GM18867 (cell line): ENCODE measurements at regions not wholly inside any gene's neighbourhood (a gene's known extent, or its start where the extent isn't known, plus 50 kb on each side); places are given as distances from the start of the nearest gene placed in this dataset.

Experiments used
- ATAC-seq: cut with Tn5 transposase; IDR thresholded peaks from one replicate; pipeline ENCODE4 v1.9.1; 2021; ENCODE audit warnings: mild to moderate bottlenecking, moderate library complexity; ENCODE audit not compliant: unreplicated experiment

- ATAC-seq, result no peak
Measured at GRCh38 chr5:93184041-93184440, 397.0 kb downstream of the NR2F1-AS1 start.

DNA sequence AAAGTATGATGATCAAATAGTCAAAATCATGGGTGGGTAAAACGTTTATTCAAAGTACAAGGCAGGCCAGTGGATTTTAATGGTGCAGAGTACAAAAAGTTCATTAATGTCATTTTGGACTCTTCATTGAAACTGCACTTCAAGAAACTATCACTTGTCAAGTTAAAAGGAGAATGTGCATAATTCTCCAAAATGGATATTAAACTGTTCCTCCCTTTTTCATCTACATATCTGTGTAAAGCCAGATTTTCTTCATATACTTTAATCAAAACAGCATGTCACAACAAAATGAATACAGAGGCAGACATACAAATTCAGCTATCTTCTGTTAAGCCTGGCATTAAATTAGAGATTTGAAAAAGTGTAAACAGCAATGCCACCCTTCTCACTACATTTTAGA, 401.6 kb downstream of the NR2F1-AS1 start:
- ATAC-seq, result no peak

- ATAC-seq, result no peak
Measured at GRCh38 chr5:93174930-93175329, 406.1 kb downstream of the NR2F1-AS1 start.

DNA sequence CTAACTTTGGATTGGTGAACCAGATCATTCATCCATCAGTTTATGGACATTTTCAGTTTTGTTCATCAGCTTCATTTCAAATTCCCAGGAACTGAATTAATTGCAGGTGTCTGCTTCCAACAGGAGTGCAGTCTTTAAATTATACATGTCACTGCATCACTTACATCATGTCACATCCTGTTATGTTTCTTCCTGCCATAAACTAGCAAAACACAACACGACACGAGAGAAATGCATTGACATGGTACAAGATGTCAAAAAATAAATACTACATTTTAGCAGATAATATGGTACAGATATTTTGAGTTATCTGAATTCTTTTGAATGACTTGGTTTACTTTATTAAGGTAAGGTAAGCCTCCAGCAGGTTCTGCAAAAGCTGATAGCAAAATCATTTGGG, 415.5 kb downstream of the NR2F1-AS1 start:
- no peak for ATAC-seq

- no peak for ATAC-seq
Measured at GRCh38 chr5:93164690-93165089, 416.3 kb downstream of the NR2F1-AS1 start.

- ATAC-seq, result no peak
Measured at GRCh38 chr5:93163010-93163663, 417.9 kb downstream of the NR2F1-AS1 start.

DNA sequence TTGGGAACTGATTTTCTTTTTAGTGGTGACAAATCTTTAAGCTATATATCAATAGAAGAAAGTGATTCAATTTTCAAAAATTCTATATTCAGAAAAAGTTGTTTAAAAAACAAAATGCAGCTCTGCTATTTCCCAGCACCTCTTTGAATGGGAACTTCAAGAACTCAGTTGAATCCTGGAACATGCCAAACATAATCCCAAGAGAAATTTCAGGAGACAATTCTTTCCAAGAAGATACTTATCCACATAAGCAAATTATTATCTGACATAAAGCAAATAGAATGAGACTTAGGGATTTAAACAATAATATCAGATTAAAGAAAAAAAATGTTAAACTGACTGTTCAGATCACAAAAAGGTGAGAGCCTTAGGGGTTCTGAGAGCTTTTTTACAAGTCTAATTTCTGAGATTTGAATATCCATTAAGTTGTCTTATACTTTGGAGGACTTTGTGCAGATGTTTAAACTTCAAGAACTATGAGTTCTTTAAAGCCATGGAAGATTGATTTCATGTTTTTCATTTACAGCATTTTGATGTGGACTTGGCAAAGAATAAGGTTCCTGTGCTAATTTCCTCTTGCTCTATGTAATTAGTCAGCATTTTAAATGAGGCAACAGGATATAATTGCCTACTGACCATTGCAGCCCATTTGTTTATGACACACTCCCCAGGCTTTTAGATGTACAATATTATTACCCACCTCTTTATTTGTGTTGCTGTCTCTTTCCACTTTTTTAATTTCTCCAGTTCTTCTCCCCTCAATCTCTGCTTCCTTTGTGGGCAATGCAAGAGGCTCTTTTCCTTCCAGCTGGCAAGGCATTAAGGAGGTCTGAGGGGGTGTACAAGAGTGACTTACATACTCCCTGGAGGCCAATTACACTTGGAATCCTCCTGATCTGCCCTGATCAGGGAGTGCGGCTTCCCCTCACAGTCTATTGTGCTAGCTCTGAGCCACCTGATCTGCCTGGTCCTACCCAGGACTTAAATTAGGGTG, 419.1 kb downstream of the NR2F1-AS1 start:
- ATAC-seq, result no peak

GRCh38 chr5:93158841-93159240, 422.2 kb downstream of the NR2F1-AS1 start:
- no peak for ATAC-seq

- no peak for ATAC-seq
Measured at GRCh38 chr5:93156566-93156965, 424.5 kb downstream of the NR2F1-AS1 start.

- no peak for ATAC-seq
Measured at GRCh38 chr5:93154535-93154934, 426.5 kb downstream of the NR2F1-AS1 start.

DNA sequence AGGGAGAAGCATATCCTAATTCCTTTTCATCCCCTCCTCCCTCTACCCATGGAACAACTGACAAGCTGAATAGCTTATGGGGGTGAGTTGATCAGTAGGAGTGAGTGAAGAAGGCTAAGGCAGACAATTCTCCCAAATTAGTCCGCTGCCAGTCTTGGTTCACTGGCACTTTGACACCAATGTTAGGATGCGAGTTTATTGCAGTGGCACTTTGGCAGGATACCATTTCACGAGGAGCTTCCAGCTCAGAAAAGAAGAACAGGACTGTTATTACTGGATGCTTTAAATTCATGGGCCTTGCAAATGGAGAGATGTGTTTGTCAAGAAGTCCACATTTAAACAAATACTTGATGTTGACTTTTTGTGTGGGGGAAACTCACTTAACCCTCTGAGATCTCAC, 427.6 kb downstream of the NR2F1-AS1 start:
- no peak for ATAC-seq

- ATAC-seq, result no peak
Measured at GRCh38 chr5:93151896-93152295, 429.1 kb downstream of the NR2F1-AS1 start.

DNA sequence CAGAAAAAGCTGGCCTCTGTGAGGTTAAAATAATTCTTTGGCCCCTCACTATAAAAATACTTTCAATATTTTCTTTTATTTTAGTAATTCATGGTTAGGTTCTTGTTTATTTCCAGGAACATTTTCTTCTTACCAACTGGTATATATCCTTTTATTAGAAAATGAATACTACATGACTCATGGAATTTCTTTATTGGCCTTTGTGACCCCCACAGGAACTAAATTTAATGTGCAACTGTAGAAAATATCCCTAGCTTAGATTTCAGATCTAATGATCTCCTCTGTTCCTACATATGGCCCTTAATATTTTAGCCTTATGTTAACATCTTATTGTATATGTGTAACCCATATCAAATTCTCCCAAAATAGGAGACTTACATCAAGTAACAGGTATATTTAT, 429.9 kb downstream of the NR2F1-AS1 start:
- ATAC-seq, result no peak

GRCh38 chr5:93150311-93151012, 430.6 kb downstream of the NR2F1-AS1 start:
- no peak for ATAC-seq

- no peak for ATAC-seq
Measured at GRCh38 chr5:93145767-93146166, 435.3 kb downstream of the NR2F1-AS1 start.

GRCh38 chr5:93145019-93145418, 436.0 kb downstream of the NR2F1-AS1 start:
- ATAC-seq, result no peak

- ATAC-seq, result no peak
Measured at GRCh38 chr5:93141969-93142368, 439.1 kb downstream of the NR2F1-AS1 start.

DNA sequence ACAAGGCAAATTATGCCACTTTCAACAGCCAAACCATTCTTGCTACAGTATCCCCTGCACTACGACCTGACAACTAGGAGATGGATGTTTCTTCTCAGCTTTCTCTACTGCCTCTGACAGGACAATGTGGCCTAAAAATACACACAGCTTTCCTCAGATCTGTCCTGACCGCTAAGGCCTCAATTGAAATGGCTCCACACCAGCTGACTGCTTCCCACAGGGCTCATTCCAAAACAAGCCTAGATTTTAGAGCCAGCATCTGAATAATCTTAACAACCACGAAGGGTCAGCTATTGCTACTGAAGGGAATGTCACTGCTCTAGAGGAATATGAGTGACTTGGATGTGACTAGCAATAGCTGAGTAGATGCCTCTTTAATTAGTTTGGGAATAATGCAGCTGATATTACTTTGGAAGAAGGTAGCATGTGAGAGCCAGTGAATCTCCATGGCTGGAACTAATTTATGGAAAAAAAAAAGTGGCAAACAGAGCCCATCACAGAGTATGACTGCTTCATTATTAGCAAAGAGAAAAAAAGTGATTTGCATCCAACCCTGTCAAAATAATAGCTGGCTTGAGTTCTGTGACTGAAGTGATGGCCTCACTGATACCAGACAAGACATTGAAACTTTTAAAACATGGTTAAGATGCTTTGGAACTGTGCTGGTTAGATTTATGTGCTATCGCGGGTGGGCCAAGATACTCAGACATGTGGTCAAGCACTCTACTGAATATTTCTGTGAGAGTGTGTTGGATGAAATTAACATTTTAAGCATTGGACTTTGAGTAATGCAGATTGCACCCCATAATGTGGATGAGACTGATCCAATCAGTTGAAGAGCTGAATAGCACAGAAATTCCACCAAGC, 450.2 kb downstream of the NR2F1-AS1 start:
- no peak for ATAC-seq

GRCh38 chr5:93126634-93127033, 454.4 kb downstream of the NR2F1-AS1 start:
- ATAC-seq, result no peak

GRCh38 chr5:93123127-93123526, 457.9 kb downstream of the NR2F1-AS1 start:
- ATAC-seq, result no peak

DNA sequence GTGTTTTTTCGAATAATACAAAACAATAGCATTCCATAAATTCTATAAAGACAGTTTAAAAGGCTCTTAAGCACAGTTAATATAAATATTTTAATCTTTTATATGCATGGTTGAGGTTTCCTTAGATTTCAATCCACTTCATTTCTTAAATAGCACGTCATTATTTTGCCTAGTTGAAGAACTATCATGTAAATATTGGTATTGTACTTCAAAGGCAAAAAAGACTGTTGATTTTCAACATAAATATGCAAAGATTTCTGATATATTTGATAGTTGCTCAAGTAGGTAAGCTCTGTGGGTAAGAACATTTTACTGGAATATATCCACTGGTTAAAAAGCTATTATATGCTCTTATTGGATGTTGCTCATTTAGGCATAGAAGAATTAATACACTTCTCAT, 458.6 kb downstream of the NR2F1-AS1 start:
- ATAC-seq, result no peak
